ENCODE measurements at regions not wholly inside any gene's neighbourhood (a gene's known extent, or its start where the extent isn't known, plus 50 kb on each side); places are given as distances from the start of the nearest gene placed in this dataset.

GRCh38 chr20:40860487-40860902 is 168.1 kb upstream of the TOP1 start:
- in situ Hi-C loops (cut with MboI) = no loop called here
- no peak overlapping the region for H3K27ac ChIP-seq (ENCODE audit: extremely low read depth, low read depth, low read length)
- no peak for DNase-seq (ENCODE audit: extremely low read depth in 1 of 4, low spot score in 3 of 4)
- POLR2A ChIA-PET = interaction anchor here (0.6 to 1.1 kb wide), 3 partner anchors 10 to 328 kb away, joined by 3 to 5 read pairs (median 3); no protein-coding TSS in a partner anchor
- peaks cover 2 to 40% of the 10 kb centered on the region in 2 experiments; a peak in 2 of 5 replicates for H3K27me3 ChIP-seq (ENCODE audit: control insufficient read depth in 2 of 2, insufficient read depth in 2 of 2, low read length in 2 of 2)
- 0% methylated on average over 8 of the region's 8 CpGs for WGBS (ENCODE audit: insufficient coverage, low coverage, missing lambda C conversion rate)
- no peaks in the 10 kb centered on the region; the same call in 1 of the 2 replicates for H4K20me1 ChIP-seq (replicated peaks; ENCODE audit: control insufficient read depth, insufficient read depth, low read length)
- no peak overlapping the region for H2AFZ ChIP-seq (ENCODE audit: low read depth, low read length)
- BruUV-seq (replicated peaks) = no TSS peak
- FAIRE-seq = no peak
- H3K79me2 ChIP-seq (ENCODE audit: control insufficient read depth, insufficient read depth, low read length) = no peaks in the 10 kb centered on the region
- no peaks in the 10 kb centered on the region for H3K36me3 ChIP-seq (ENCODE audit: control insufficient read depth, insufficient read depth, low read length)
- no peaks in the 10 kb centered on the region for H3K4me1 ChIP-seq (replicated peaks in 1 of 2; ENCODE audit: control insufficient read depth in 2 of 2, insufficient read depth in 2 of 2, low read length in 2 of 2)
- no peaks in the 10 kb centered on the region for H3K9me3 ChIP-seq (replicated peaks; ENCODE audit: control insufficient read depth, insufficient read depth, low read depth, low read length)
- no peak overlapping the region for H3K4me3 ChIP-seq
- H3K9ac ChIP-seq (ENCODE audit: insufficient read depth in 1 of 2, low read depth in 2 of 2, low read length in 2 of 2) = no peak overlapping the region
- H3K4me2 ChIP-seq (ENCODE audit: insufficient read depth, low read length) = no peak overlapping the region
- no peak for ATAC-seq
- no peaks in the 10 kb centered on the region for H3K9me1 ChIP-seq (ENCODE audit: control insufficient read depth, insufficient read depth, low read length)
- intact Hi-C loops (cut with micrococcal nuclease) = no loop called here
- CTCF ChIA-PET (ENCODE audit: low intra/inter-chr PET ratio) = no interaction called here
- TF ChIP-seq RFX5 (IDR thresholded peaks at IDR 0.05; ENCODE audit: low read depth, low read length) (no peak), STAG1 (CRISPR knock-in tag; IDR thresholded peaks at IDR 0.05; ENCODE audit: borderline replicate concordance) (no peak), PRMT5 (CRISPR knock-in tag; IDR thresholded peaks at IDR 0.05) (no peak), RBFOX2 (IDR thresholded peaks at IDR 0.05; ENCODE audit: low read depth, low read length) (no peak), ESRRB (CRISPR knock-in tag; IDR thresholded peaks at IDR 0.05; ENCODE audit: borderline replicate concordance) (no peak), SNIP1 (IDR thresholded peaks at IDR 0.05; ENCODE audit: low read depth) (no peak), CBX5 (IDR thresholded peaks at IDR 0.05; ENCODE audit: borderline replicate concordance, low read depth) (no peak), SOX6 (IDR thresholded peaks at IDR 0.05) (no peak), RBM22 (IDR thresholded peaks at IDR 0.05; ENCODE audit: low read depth, low read length, poor library complexity, severe bottlenecking) (no peak), HMGXB4 (CRISPR knock-in tag; IDR thresholded peaks at IDR 0.05) (no peak), ZNF551 (CRISPR knock-in tag; IDR thresholded peaks at IDR 0.05) (no peak), NEUROD1 (IDR thresholded peaks at IDR 0.05; ENCODE audit: borderline replicate concordance, low read depth, low read length, partially characterized antibody) (no peak), BCLAF1 (IDR thresholded peaks at IDR 0.05; ENCODE audit: borderline replicate concordance in 1 of 2, control insufficient read depth in 1 of 2, low read depth in 2 of 2, low read length in 1 of 2) (no peak), HOMEZ (CRISPR knock-in tag; IDR thresholded peaks at IDR 0.05) (no peak), CC2D1A (IDR thresholded peaks at IDR 0.05) (no peak), HDGF (IDR thresholded peaks at IDR 0.05) (no peak), ZNF277 (CRISPR knock-in tag; IDR thresholded peaks at IDR 0.05; ENCODE audit: borderline replicate concordance) (no peak)

Data from K562 (cell line).